ENCODE measurements at regions not wholly inside any gene's neighbourhood (a gene's known extent, or its start where the extent isn't known, plus 50 kb on each side); places are given as distances from the start of the nearest gene placed in this dataset.

DNA sequence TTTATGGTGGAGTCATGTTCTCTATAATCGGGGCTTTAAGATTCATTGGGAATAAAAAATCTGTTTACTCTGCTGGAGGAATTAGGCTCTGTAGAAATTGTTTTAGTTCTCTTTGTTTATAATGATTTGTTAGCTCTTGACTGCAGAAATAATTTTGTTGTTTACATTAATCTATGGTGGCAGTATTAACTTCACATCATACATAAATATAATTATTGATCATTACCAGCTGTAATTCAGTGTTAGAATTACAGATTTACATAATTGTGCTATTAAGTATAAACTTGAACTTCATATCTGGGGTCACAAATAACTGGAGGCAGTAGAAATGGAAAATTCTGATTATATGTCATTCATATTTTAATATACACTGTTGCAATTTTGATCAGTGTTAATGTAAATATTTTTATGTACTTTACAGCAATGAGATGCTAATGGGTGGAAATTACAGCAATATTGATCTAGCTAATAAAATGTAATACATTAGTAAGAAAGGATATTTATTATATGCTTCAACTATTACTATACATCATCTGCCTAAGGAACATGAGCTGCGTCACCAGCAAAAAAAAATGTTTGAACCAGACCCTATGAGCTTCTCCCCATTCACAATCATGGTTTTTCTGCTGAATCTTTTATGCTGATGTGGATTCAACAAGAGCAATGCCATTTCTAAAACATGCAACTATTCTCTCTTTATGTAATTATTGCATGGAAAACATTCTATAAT is 846.6 kb downstream of the NR2F1-AS1 start:
- no peak for TF ChIP-seq EGR1 (IDR thresholded peaks at IDR 0.05)
- no peak for TF ChIP-seq CREB1 (IDR thresholded peaks at IDR 0.05; ENCODE audit: low read depth)
- TF ChIP-seq YY1 (IDR thresholded peaks at IDR 0.05; ENCODE audit: low read depth): no peak
- no peak for TF ChIP-seq CEBPB (IDR thresholded peaks at IDR 0.05)
- TF ChIP-seq, protein P1, sequence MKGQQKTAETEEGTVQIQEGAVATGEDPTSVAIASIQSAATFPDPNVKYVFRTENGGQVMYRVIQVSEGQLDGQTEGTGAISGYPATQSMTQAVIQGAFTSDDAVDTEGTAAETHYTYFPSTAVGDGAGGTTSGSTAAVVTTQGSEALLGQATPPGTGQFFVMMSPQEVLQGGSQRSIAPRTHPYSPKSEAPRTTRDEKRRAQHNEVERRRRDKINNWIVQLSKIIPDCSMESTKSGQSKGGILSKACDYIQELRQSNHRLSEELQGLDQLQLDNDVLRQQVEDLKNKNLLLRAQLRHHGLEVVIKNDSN (IDR thresholded peaks at IDR 0.05): no peak

DNA sequence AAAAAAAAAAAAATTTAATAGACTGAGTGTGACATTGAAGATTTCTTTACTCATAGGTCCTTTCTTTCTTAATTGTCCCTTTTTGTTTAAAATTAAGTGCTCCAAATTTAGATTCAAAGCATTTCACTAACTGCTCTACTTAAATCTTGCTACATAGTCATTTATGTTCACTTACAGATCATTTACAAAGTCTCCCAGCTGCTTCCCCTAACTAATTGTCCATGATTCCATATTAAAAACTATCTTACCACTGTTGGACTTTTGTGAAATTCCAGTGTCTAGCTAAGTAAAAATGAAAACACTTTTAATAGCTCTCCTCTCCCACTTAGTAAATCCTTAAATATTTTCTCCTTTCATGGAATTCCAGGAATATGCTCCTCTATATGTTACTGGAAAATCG is 850.5 kb downstream of the NR2F1-AS1 start:
- TF ChIP-seq TAF1 (IDR thresholded peaks at IDR 0.05; ENCODE audit: low read depth) (no peak), NFIC (IDR thresholded peaks at IDR 0.05) (no peak), CREB1 (IDR thresholded peaks at IDR 0.05; ENCODE audit: low read depth) (no peak), YY1 (IDR thresholded peaks at IDR 0.05; ENCODE audit: low read depth) (no peak), TEAD4 (IDR thresholded peaks at IDR 0.05) (no peak), RAD21 (IDR thresholded peaks at IDR 0.05; ENCODE audit: low read depth) (no peak), CEBPB (IDR thresholded peaks at IDR 0.05) (no peak), ZBTB7A (IDR thresholded peaks at IDR 0.05; ENCODE audit: low read depth) (no peak), FOXM1 (IDR thresholded peaks at IDR 0.05; ENCODE audit: borderline replicate concordance, low read depth) (no peak), TCF12 (IDR thresholded peaks at IDR 0.05; ENCODE audit: low read depth) (no peak), EP300 (IDR thresholded peaks at IDR 0.05; ENCODE audit: borderline replicate concordance) (no peak), EGR1 (IDR thresholded peaks at IDR 0.05) (no peak)
- TF ChIP-seq, protein P2, sequence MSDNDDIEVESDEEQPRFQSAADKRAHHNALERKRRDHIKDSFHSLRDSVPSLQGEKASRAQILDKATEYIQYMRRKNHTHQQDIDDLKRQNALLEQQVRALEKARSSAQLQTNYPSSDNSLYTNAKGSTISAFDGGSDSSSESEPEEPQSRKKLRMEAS (IDR thresholded peaks at IDR 0.05): no peak
- TF ChIP-seq, protein P3, sequence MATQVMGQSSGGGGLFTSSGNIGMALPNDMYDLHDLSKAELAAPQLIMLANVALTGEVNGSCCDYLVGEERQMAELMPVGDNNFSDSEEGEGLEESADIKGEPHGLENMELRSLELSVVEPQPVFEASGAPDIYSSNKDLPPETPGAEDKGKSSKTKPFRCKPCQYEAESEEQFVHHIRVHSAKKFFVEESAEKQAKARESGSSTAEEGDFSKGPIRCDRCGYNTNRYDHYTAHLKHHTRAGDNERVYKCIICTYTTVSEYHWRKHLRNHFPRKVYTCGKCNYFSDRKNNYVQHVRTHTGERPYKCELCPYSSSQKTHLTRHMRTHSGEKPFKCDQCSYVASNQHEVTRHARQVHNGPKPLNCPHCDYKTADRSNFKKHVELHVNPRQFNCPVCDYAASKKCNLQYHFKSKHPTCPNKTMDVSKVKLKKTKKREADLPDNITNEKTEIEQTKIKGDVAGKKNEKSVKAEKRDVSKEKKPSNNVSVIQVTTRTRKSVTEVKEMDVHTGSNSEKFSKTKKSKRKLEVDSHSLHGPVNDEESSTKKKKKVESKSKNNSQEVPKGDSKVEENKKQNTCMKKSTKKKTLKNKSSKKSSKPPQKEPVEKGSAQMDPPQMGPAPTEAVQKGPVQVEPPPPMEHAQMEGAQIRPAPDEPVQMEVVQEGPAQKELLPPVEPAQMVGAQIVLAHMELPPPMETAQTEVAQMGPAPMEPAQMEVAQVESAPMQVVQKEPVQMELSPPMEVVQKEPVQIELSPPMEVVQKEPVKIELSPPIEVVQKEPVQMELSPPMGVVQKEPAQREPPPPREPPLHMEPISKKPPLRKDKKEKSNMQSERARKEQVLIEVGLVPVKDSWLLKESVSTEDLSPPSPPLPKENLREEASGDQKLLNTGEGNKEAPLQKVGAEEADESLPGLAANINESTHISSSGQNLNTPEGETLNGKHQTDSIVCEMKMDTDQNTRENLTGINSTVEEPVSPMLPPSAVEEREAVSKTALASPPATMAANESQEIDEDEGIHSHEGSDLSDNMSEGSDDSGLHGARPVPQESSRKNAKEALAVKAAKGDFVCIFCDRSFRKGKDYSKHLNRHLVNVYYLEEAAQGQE (IDR thresholded peaks at IDR 0.05; ENCODE audit: low read depth): no peak
- TF ChIP-seq, protein P1 (IDR thresholded peaks at IDR 0.05): no peak

DNA sequence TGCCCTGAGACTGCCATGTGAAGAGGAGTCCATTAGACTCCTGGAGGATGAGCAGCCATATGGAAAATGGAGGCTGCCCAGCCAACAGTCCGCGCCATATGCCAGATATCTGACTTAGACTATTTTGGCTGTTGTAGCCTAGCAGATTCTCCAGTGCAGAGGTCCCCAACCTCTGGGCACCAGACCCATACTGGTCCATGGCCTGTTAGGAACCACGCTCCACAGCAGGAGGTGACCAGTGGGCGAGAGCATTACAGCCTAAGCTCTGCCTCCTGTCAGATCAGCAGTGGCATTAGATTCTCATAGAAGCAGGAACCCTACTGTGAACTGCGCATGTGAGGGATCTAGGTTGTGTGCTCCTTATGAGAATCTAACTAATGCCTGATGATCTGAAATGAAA is 851.9 kb downstream of the NR2F1-AS1 start:
- TF ChIP-seq TEAD4 (IDR thresholded peaks at IDR 0.05): no peak
- no peak for TF ChIP-seq NFIC (IDR thresholded peaks at IDR 0.05)
- no peak for TF ChIP-seq ZBTB7A (IDR thresholded peaks at IDR 0.05; ENCODE audit: low read depth)
- TF ChIP-seq FOXM1 (IDR thresholded peaks at IDR 0.05; ENCODE audit: borderline replicate concordance, low read depth): no peak
- TF ChIP-seq EGR1 (IDR thresholded peaks at IDR 0.05): no peak
- TF ChIP-seq TAF1 (IDR thresholded peaks at IDR 0.05; ENCODE audit: low read depth): no peak
- TF ChIP-seq, protein P2 (IDR thresholded peaks at IDR 0.05): no peak

DNA sequence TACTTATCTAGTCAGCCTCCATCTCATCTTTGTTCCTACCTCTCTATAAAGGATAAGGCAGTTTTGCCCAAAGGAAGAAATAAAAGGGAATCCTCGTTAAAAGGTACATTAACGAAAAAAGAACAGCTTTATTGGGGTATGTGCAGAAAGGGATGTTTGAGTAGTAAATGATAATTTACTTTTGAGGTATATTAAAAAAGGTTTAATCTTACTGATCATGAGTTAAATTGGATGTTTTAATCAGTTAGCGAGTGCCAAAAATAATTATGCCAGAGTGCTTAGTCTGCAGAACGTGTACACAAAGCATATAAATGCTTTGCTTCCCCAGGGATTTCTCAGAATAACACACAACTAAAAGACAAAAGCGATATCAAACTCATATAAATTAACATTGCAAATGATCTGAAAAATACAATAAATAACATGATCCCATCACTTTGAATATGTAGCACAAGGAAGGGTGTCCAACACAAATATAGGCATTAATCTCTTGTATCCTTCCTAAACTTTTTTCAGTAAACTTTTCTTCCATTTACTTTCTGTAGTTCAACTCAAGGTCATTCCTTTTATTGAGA is 865.0 kb downstream of the NR2F1-AS1 start:
- no peak for TF ChIP-seq ZBTB7A (IDR thresholded peaks at IDR 0.05; ENCODE audit: low read depth)
- TF ChIP-seq TCF12 (IDR thresholded peaks at IDR 0.05; ENCODE audit: low read depth): no peak
- TF ChIP-seq, protein P3 (IDR thresholded peaks at IDR 0.05; ENCODE audit: low read depth): no peak
- no peak for TF ChIP-seq EP300 (IDR thresholded peaks at IDR 0.05; ENCODE audit: borderline replicate concordance)

DNA sequence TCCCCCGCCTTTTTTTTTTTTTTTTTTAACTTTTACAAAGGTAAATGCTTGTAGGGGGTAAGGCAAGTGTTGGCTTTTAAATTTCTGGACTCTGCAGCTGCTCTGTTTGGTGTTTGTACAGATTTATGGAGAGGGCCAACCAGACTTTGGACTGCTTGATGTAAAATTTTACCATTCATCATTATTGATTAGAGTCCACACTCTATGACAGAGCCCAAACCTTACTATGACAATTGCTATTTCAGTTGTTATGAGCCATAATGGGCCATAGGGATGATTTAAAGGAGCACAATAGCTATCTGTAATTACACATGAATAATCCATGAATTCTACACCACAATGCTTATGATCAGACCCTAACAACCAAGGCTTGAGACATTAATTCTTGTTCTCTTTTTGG is 867.2 kb downstream of the NR2F1-AS1 start:
- TF ChIP-seq EP300 (IDR thresholded peaks at IDR 0.05; ENCODE audit: borderline replicate concordance): no peak
- no peak for TF ChIP-seq TEAD4 (IDR thresholded peaks at IDR 0.05)
- TF ChIP-seq CREB1 (IDR thresholded peaks at IDR 0.05; ENCODE audit: low read depth): no peak
- no peak for TF ChIP-seq EGR1 (IDR thresholded peaks at IDR 0.05)
- no peak for TF ChIP-seq RAD21 (IDR thresholded peaks at IDR 0.05; ENCODE audit: low read depth)
- TF ChIP-seq NFIC (IDR thresholded peaks at IDR 0.05): no peak
- TF ChIP-seq, protein P2 (IDR thresholded peaks at IDR 0.05): no peak
- TF ChIP-seq, protein P1 (IDR thresholded peaks at IDR 0.05): no peak
- TF ChIP-seq TCF12 (IDR thresholded peaks at IDR 0.05; ENCODE audit: low read depth): no peak
- TF ChIP-seq FOXM1 (IDR thresholded peaks at IDR 0.05; ENCODE audit: borderline replicate concordance, low read depth): no peak
- no peak for TF ChIP-seq CEBPB (IDR thresholded peaks at IDR 0.05)
- no peak for TF ChIP-seq ZBTB7A (IDR thresholded peaks at IDR 0.05; ENCODE audit: low read depth)
- TF ChIP-seq TAF1 (IDR thresholded peaks at IDR 0.05; ENCODE audit: low read depth): no peak
- TF ChIP-seq YY1 (IDR thresholded peaks at IDR 0.05; ENCODE audit: low read depth): no peak
- TF ChIP-seq, protein P3 (IDR thresholded peaks at IDR 0.05; ENCODE audit: low read depth): no peak
